Activated T-cell treated with anti-CD3 and anti-CD28 coated beads for 1 hour (primary cell): ENCODE measurements at regions not wholly inside any gene's neighbourhood (a gene's known extent, or its start where the extent isn't known, plus 50 kb on each side); places are given as distances from the start of the nearest gene placed in this dataset.
"Not testable (repeated sequence)": the region's sequence is repeated elsewhere in the genome, so short reads cannot be mapped to it uniquely, and the experiment has no call there.

Source experiments
- DNase-seq: peaks from one replicate; pipeline ENCODE4 v3.0.0-alpha.2; 2020; ENCODE audit warnings: low read depth

GRCh38 chr11:11220786-11221185 is 132.3 kb downstream of the CSNK2A3 start:
- no peak for DNase-seq

- DNase-seq, result no peak
Observed at GRCh38 chr11:11218629-11218986, 134.4 kb downstream of the CSNK2A3 start.

GRCh38 chr11:11217929-11218628 is 135.0 kb downstream of the CSNK2A3 start:
- DNase-seq, result no peak

- no peak for DNase-seq
Observed at GRCh38 chr11:11217289-11217928, 135.6 kb downstream of the CSNK2A3 start.

GRCh38 chr11:11215944-11216343 is 137.1 kb downstream of the CSNK2A3 start:
- no peak for DNase-seq

GRCh38 chr11:11215058-11215815 is 137.8 kb downstream of the CSNK2A3 start:
- DNase-seq, result no peak

GRCh38 chr11:11213117-11213516 is 139.9 kb downstream of the CSNK2A3 start:
- DNase-seq, result no peak

GRCh38 chr11:11211888-11212287 is 141.2 kb downstream of the CSNK2A3 start:
- no peak for DNase-seq

GRCh38 chr11:11211186-11211585 is 141.9 kb downstream of the CSNK2A3 start:
- no peak for DNase-seq

- no peak for DNase-seq
Observed at GRCh38 chr11:11210446-11210845, 142.6 kb downstream of the CSNK2A3 start.

- no peak for DNase-seq
Observed at GRCh38 chr11:11209967-11210366, 143.1 kb downstream of the CSNK2A3 start.

GRCh38 chr11:11208994-11209393 is 144.1 kb downstream of the CSNK2A3 start:
- DNase-seq, result no peak

- no peak for DNase-seq
Observed at GRCh38 chr11:11207428-11207827, 145.6 kb downstream of the CSNK2A3 start.

- DNase-seq, result no peak
Observed at GRCh38 chr11:11206484-11206883, 146.6 kb downstream of the CSNK2A3 start.

GRCh38 chr11:11202885-11203284 is 150.2 kb downstream of the CSNK2A3 start:
- DNase-seq, result no peak

GRCh38 chr11:11201302-11201701 is 151.7 kb downstream of the CSNK2A3 start:
- DNase-seq, result not testable (repeated sequence)

GRCh38 chr11:11192541-11192940 is 160.5 kb downstream of the CSNK2A3 start:
- DNase-seq, result no peak

GRCh38 chr11:11189506-11189905 is 163.5 kb downstream of the CSNK2A3 start:
- DNase-seq, result no peak

- DNase-seq, result no peak
Observed at GRCh38 chr11:11186249-11186648, 166.8 kb downstream of the CSNK2A3 start.

GRCh38 chr11:11182261-11182660 is 170.8 kb downstream of the CSNK2A3 start:
- no peak for DNase-seq

- no peak for DNase-seq
Observed at GRCh38 chr11:11178671-11179638, 174.1 kb downstream of the CSNK2A3 start.
